ENCODE measurements at regions not wholly inside any gene's neighbourhood (a gene's known extent, or its start where the extent isn't known, plus 50 kb on each side); places are given as distances from the start of the nearest gene placed in this dataset.

- H3K4me3 ChIP-seq: no peak overlapping the region
- H3K4me1 ChIP-seq: no peaks in the 10 kb centered on the region
- ATAC-seq (no peak), DNase-seq (ENCODE audit: low read depth in 1 of 2, low spot score in 1 of 2) (no peak), FAIRE-seq (no peak)
- no peak overlapping the region for H3K4me2 ChIP-seq
- 80% methylated on average over 2 of the region's 10 CpGs for WGBS (ENCODE audit: missing lambda C conversion rate)
- POLR2A ChIA-PET: no interaction called here
- H3K27ac ChIP-seq: no peak overlapping the region
- TF ChIP-seq HOXB13 (CRISPR knock-in tag; IDR thresholded peaks at IDR 0.05; ENCODE audit: low read depth): no peak
- TF ChIP-seq ZSCAN20 (CRISPR knock-in tag; IDR thresholded peaks at IDR 0.05): no peak
- TF ChIP-seq POLR2A (IDR thresholded peaks at IDR 0.05; ENCODE audit: low read length): no peak
- TF ChIP-seq TFCP2L1 (CRISPR knock-in tag; IDR thresholded peaks at IDR 0.05): no peak
- no peak for TF ChIP-seq CHD2 (IDR thresholded peaks at IDR 0.05; ENCODE audit: low read length, partially characterized antibody)
- no peak for TF ChIP-seq EHF (CRISPR knock-in tag; IDR thresholded peaks at IDR 0.05)
- H3K9me3 ChIP-seq: no peaks in the 10 kb centered on the region
- CTCF ChIA-PET: no interaction called here
Measured at GRCh38 chr6:155709262-155709661, 253.6 kb upstream of the NOX3 start.

GRCh38 chr6:155708100-155708499, 252.5 kb upstream of the NOX3 start:
- no peak overlapping the region for H3K4me2 ChIP-seq
- no peaks in the 10 kb centered on the region for H3K9me3 ChIP-seq
- 83% methylated on average over 5 of the region's 5 CpGs for WGBS (ENCODE audit: missing lambda C conversion rate)
- ATAC-seq (no peak), FAIRE-seq (no peak), DNase-seq (ENCODE audit: low read depth in 1 of 2, low spot score in 1 of 2) (no peak)
- no peaks in the 10 kb centered on the region for H3K4me1 ChIP-seq
- ChIA-PET CTCF (interaction anchor here (0.6 kb wide), 1 partner anchor 855 kb away, joined by 3 read pairs; no protein-coding TSS in a partner anchor), POLR2A (no interaction called here)
- no peak overlapping the region for H3K27ac ChIP-seq
- no peak overlapping the region for H3K4me3 ChIP-seq
- no peak for TF ChIP-seq TFCP2L1 (CRISPR knock-in tag; IDR thresholded peaks at IDR 0.05)
- no peak for TF ChIP-seq MAX (IDR thresholded peaks at IDR 0.05)
- TF ChIP-seq HDAC2 (IDR thresholded peaks at IDR 0.05): no peak
- no peak for TF ChIP-seq NFE2L2 (conservative IDR thresholded peaks at IDR 0.05; ENCODE audit: low read length)
- TF ChIP-seq ZNF302 (CRISPR knock-in tag; IDR thresholded peaks at IDR 0.05): no peak
- no peak for TF ChIP-seq SREBF2 (IDR thresholded peaks at IDR 0.05)
- TF ChIP-seq RAD21 (conservative IDR thresholded peaks at IDR 0.05 in 1 of 2, IDR thresholded peaks at IDR 0.05 in 1 of 2): no peak
- no peak for TF ChIP-seq CEBPB (IDR thresholded peaks at IDR 0.05)
- TF ChIP-seq PBX3 (IDR thresholded peaks at IDR 0.05): no peak
- TF ChIP-seq KDM5A (IDR thresholded peaks at IDR 0.05): no peak
- TF ChIP-seq REST (IDR thresholded peaks at IDR 0.05): no peak
- no peak for TF ChIP-seq NR3C1 (IDR thresholded peaks at IDR 0.05)
- TF ChIP-seq HOXB13 (CRISPR knock-in tag; IDR thresholded peaks at IDR 0.05; ENCODE audit: low read depth): no peak
- no peak for TF ChIP-seq JUNB (IDR thresholded peaks at IDR 0.05)
- no peak for TF ChIP-seq FOSB (CRISPR knock-in tag; IDR thresholded peaks at IDR 0.05)
- no peak for TF ChIP-seq TP53 (CRISPR knock-in tag; IDR thresholded peaks at IDR 0.05)
- no peak for TF ChIP-seq CBX2 (IDR thresholded peaks at IDR 0.05; ENCODE audit: borderline replicate concordance, low read depth)
- no peak for TF ChIP-seq SMC3 (IDR thresholded peaks at IDR 0.05)

- Histone ChIP-seq H3K27ac (no peak overlapping the region), H3K4me1 (no peaks in the 10 kb centered on the region), H3K4me3 (no peak overlapping the region), H3K9me3 (no peaks in the 10 kb centered on the region), H3K4me2 (no peak overlapping the region)
- ChIA-PET CTCF (no interaction called here), POLR2A (no interaction called here)
- no peak for TF ChIP-seq RNF2 (IDR thresholded peaks at IDR 0.05; ENCODE audit: borderline replicate concordance, low read depth)
- peak; percentile 10 for TF ChIP-seq MAFK (IDR thresholded peaks at IDR 0.05; ENCODE audit: partially characterized antibody)
- DNase-seq (ENCODE audit: low read depth in 1 of 2, low spot score in 1 of 2) (no peak), FAIRE-seq (no peak), ATAC-seq (no peak)
- WGBS (ENCODE audit: missing lambda C conversion rate): 60% methylated on average over 1 of the region's 1 CpG
Measured at GRCh38 chr6:155706806-155707205, 251.2 kb upstream of the NOX3 start.

Measured in A549 (cell line).